Heart left ventricle (tissue), 16 donors: ENCODE measurements at regions not wholly inside any gene's neighbourhood (a gene's known extent, or its start where the extent isn't known, plus 50 kb on each side); places are given as distances from the start of the nearest gene placed in this dataset.

ENCODE experiments used
- ATAC-seq, 4 donors: fragments of 200-7000 bp; cut with Tn5 transposase; one replicate each; pipeline ENCODE4 v1.9.1; 2020 to 2022; ENCODE audit warnings: moderate library complexity in 4 of 4, mild to moderate bottlenecking in 3 of 4, moderate number of reproducible peaks in 1 of 4
- DNase-seq, 5 donors: peaks; one replicate each; pipeline ENCODE4 v3.0.0-alpha.2; 2020
- H3K27ac ChIP-seq, 12 donors: fragments of 200-600 bp; sonication (generic) in 4 of 12; one replicate each; pipeline versions ENCODE4 v1.5.0 to v1.8.0; 2016 to 2022; ENCODE audit warnings: mild to moderate bottlenecking in 2 of 12
- H3K27me3 ChIP-seq, 9 donors: fragments of 200-600 bp; sonication (generic) in 2 of 9; one replicate each; pipeline versions ENCODE4 v1.5.1 to v1.8.0; 2016 to 2022; ENCODE audit warnings: mild to moderate bottlenecking in 3 of 9
- H3K36me3 ChIP-seq, 9 donors: fragments of 200-600 bp; sonication (generic) in 2 of 9; one replicate each; pipeline versions ENCODE4 v1.5.0 to v1.8.0; 2018 to 2022; ENCODE audit warnings: mild to moderate bottlenecking in 2 of 9
- H3K4me1 ChIP-seq, 12 donors: fragments of 200-600 bp; sonication (generic) in 4 of 12; one replicate each; pipeline versions ENCODE4 v1.5.0 to v1.8.0; 2016 to 2022; ENCODE audit warnings: mild to moderate bottlenecking in 3 of 12
- H3K4me3 ChIP-seq, 12 donors: fragments of 200-600 bp; sonication (generic) in 4 of 12; one replicate each; pipeline versions ENCODE4 v1.5.0 to v1.8.0; 2017 to 2022; ENCODE audit warnings: mild to moderate bottlenecking in 9 of 12, moderate library complexity in 4 of 12
- H3K9me3 ChIP-seq, 12 donors: fragments of 200-600 bp; sonication (generic) in 4 of 12; one replicate each; pipeline versions ENCODE4 v1.5.0 to v1.8.0; 2016 to 2022; ENCODE audit warnings: mild to moderate bottlenecking in 1 of 12
- CTCF ChIP-seq, 12 donors: fragments of 200-600 bp; sonication (generic) in 4 of 12; IDR thresholded peaks; one replicate each; pipeline versions ENCODE4 v1.5.0 to v1.8.0; 2018 to 2022; ENCODE audit warnings: antibody characterized with exemption in 12 of 12, mild to moderate bottlenecking in 5 of 12
- POLR2A ChIP-seq, 2 donors: fragments of 450-650 bp; IDR thresholded peaks; one replicate each; pipeline ENCODE4 v1.6.1; 2017; ENCODE audit warnings: antibody characterized with exemption in 2 of 2, mild to moderate bottlenecking in 2 of 2, moderate library complexity in 2 of 2
- WGBS, 4 donors: extraction: QIAGEN DNeasy Blood & Tissue Kit in 2 of 4; methylation state at CpG; one replicate each; pipeline versions ENCODE4 v1.1.5 to v1.1.7; 2013 to 2018; 5-methylcytosine and 5-hydroxymethylcytosine counted together
- intact Hi-C, 10 donors: fragments of 100-400 bp; cut with DNase I; formaldehyde crosslinking; loops; one replicate each; pipeline versions ENCODE4 v1.11.1 to v1.14.2; 2022
- donor health status: ischemic (EF 13 %, LVEDD 7.1; RV severe dilation, severe dysfunction).
- donor health status: healthy with polysubstance abuse.
- donor health status: DM: no; HTN: yes; CAD: no.
- donor health status: DM: no; HTN: no; CAD: no.
- donor health status: ischemic (EF 25% LVEDD 6.9; RV normal size, moderate dysfunction).
- donor health status: ischemic (EF 25% LVEDD 5.7; RV mildly dilated, moderate dysfunction).
- donor health status: healthy.
- donor health status: DM: yes; HTN: yes; CAD: no.
- donor health status: ischemic (EF 35%, LVEDD 5.7; RV mildly dilated, moderate dysfunction).
- donor health status: nonischemic (EF 11% LVEDD 7.7; RV severe dilation, severe dysfunction).
- donor health status: DM: yes; HTN: yes; CAD: no.
- donor health status: PGD.
- donor health status: ischemic (EF 29% LVEDD 5.4; RV normal size, mild dysfunction).
- donor health status: nonischemic (EF 23%, LVEDD 6.1; RV moderate dilation, normal function).

GRCh38 chr2:58951722-58952121, 710.6 kb upstream of the FANCL start:
- WGBS, 4 donors: 60 to 80% (median 71%) methylated on average over 3 of the region's 3 CpGs
- no peak for TF ChIP-seq POLR2A (IDR thresholded peaks at IDR 0.05)
- no peak for TF ChIP-seq CTCF (IDR thresholded peaks at IDR 0.05)
- Histone ChIP-seq H3K27ac (peak overlapping the region in 2 of 12 donors; percentile 45 to 65), H3K9me3 (no peaks in the 10 kb centered on the region), H3K27me3 (no peaks in the 10 kb centered on the region), H3K36me3 (no peaks in the 10 kb centered on the region), H3K4me3 (no peak overlapping the region), H3K4me1 (peaks cover 0 to 17% (median 0%) of the 10 kb centered on the region in 12 donors)
- ATAC-seq: no peak
- no peak for DNase-seq
- intact Hi-C loops: no loop called here

- Histone ChIP-seq H3K4me3 (no peak overlapping the region), H3K9me3 (no peaks in the 10 kb centered on the region), H3K27me3 (no peaks in the 10 kb centered on the region), H3K27ac (peak overlapping the region in 5 of 12 donors; percentile 13 to 65 (median 45)), H3K4me1 (peaks cover 0 to 17% (median 0%) of the 10 kb centered on the region in 12 donors), H3K36me3 (no peaks in the 10 kb centered on the region)
- DNase-seq: peak in 4 of 5 donors; percentile 50 to 68 (median 60)
- peak; percentile 94 to 97 (median 96) for ATAC-seq
- 49 to 67% (median 53%) methylated on average over 4 of the region's 4 CpGs for WGBS, 4 donors
- intact Hi-C loops: no loop called here
- TF ChIP-seq POLR2A (IDR thresholded peaks at IDR 0.05) (no peak), CTCF (IDR thresholded peaks at IDR 0.05) (no peak)
Measured at GRCh38 chr2:58950795-58951462, 709.8 kb upstream of the FANCL start.

- peaks cover 0 to 8% (median 0%) of the 10 kb centered on the region in 12 donors for H3K9me3 ChIP-seq
- no peak overlapping the region for H3K27ac ChIP-seq
- intact Hi-C loops: no loop called here
- no peak for ATAC-seq
- DNase-seq: no peak
- no peak for TF ChIP-seq POLR2A (IDR thresholded peaks at IDR 0.05)
- no peaks in the 10 kb centered on the region for H3K36me3 ChIP-seq
- H3K4me3 ChIP-seq: no peak overlapping the region
- no peaks in the 10 kb centered on the region for H3K27me3 ChIP-seq
- H3K4me1 ChIP-seq: no peaks in the 10 kb centered on the region
Measured at GRCh38 chr2:58939388-58939787, 698.3 kb upstream of the FANCL start.

GRCh38 chr2:58938988-58939387, 697.9 kb upstream of the FANCL start:
- DNase-seq (no peak), ATAC-seq (no peak)
- Histone ChIP-seq H3K36me3 (no peaks in the 10 kb centered on the region), H3K27me3 (no peaks in the 10 kb centered on the region), H3K4me1 (no peaks in the 10 kb centered on the region), H3K9me3 (peaks cover 0 to 8% (median 0%) of the 10 kb centered on the region in 12 donors), H3K27ac (no peak overlapping the region), H3K4me3 (no peak overlapping the region)
- no peak for TF ChIP-seq CTCF (IDR thresholded peaks at IDR 0.05)
- no peak for TF ChIP-seq POLR2A (IDR thresholded peaks at IDR 0.05)
- WGBS, 4 donors: 78 to 88% (median 82%) methylated on average over 1 of the region's 1 CpG
- intact Hi-C loops: no loop called here

- no peak for TF ChIP-seq CTCF (IDR thresholded peaks at IDR 0.05)
- no peak for TF ChIP-seq POLR2A (IDR thresholded peaks at IDR 0.05)
- Histone ChIP-seq H3K4me1 (no peaks in the 10 kb centered on the region), H3K27ac (no peak overlapping the region), H3K9me3 (no peaks in the 10 kb centered on the region), H3K36me3 (no peaks in the 10 kb centered on the region), H3K27me3 (no peaks in the 10 kb centered on the region), H3K4me3 (no peak overlapping the region)
- WGBS, 4 donors: 62 to 90% (median 84%) methylated on average over 3 of the region's 3 CpGs
- DNase-seq (no peak), ATAC-seq (no peak)
- intact Hi-C loops: no loop called here
Measured at GRCh38 chr2:58932801-58933200, 691.7 kb upstream of the FANCL start.
